NCI-H1436 (cell line): ENCODE measurements at regions not wholly inside any gene's neighbourhood (a gene's known extent, or its start where the extent isn't known, plus 50 kb on each side); places are given as distances from the start of the nearest gene placed in this dataset.
"Not testable (repeated sequence)": the region's sequence is repeated elsewhere in the genome, so short reads cannot be mapped to it uniquely, and the experiment has no call there.

Experiments used
- DNase-seq: peaks from one replicate; lab custom pipeline; 2025; lab: John Stamatoyannopoulos, UW

- DNase-seq, result no peak
These were observed 115.0 kb downstream of the UBE2U start for GRCh38 chr1:64318428-64318827.

GRCh38 chr1:64320007-64320406 lies 116.6 kb downstream of the UBE2U start:
- DNase-seq, result no peak

GRCh38 chr1:64320470-64320869 lies 117.0 kb downstream of the UBE2U start:
- no peak for DNase-seq

GRCh38 chr1:64320922-64321614 lies 117.6 kb downstream of the UBE2U start:
- DNase-seq, result no peak

GRCh38 chr1:64323054-64323453 lies 119.6 kb downstream of the UBE2U start:
- DNase-seq, result no peak

GRCh38 chr1:64323882-64324281 lies 120.5 kb downstream of the UBE2U start:
- no peak for DNase-seq

GRCh38 chr1:64325856-64326255 lies 122.4 kb downstream of the UBE2U start:
- no peak for DNase-seq

- DNase-seq, result no peak
These were observed 123.7 kb downstream of the UBE2U start for GRCh38 chr1:64327119-64327518.

GRCh38 chr1:64328193-64328592 lies 124.8 kb downstream of the UBE2U start:
- no peak for DNase-seq

- DNase-seq, result no peak
These were observed 127.4 kb downstream of the UBE2U start for GRCh38 chr1:64330839-64331238.

GRCh38 chr1:64335636-64336035 lies 132.2 kb downstream of the UBE2U start:
- DNase-seq, result no peak

GRCh38 chr1:64337475-64337874 lies 132.5 kb upstream of the CACHD1 start:
- no peak for DNase-seq

GRCh38 chr1:64337926-64338325 lies 132.0 kb upstream of the CACHD1 start:
- no peak for DNase-seq

- no peak for DNase-seq
These were observed 129.6 kb upstream of the CACHD1 start for GRCh38 chr1:64340361-64340760.

GRCh38 chr1:64343105-64343822 lies 126.7 kb upstream of the CACHD1 start:
- DNase-seq, result peak; percentile 9

- no peak for DNase-seq
These were observed 126.1 kb upstream of the CACHD1 start for GRCh38 chr1:64343823-64344190.

GRCh38 chr1:64348270-64348960 lies 121.5 kb upstream of the CACHD1 start:
- no peak for DNase-seq

- DNase-seq, result no peak
These were observed 120.8 kb upstream of the CACHD1 start for GRCh38 chr1:64348961-64349648.

GRCh38 chr1:64355534-64355933 lies 114.4 kb upstream of the CACHD1 start:
- DNase-seq, result not testable (repeated sequence)

- no peak for DNase-seq
These were observed 113.2 kb upstream of the CACHD1 start for GRCh38 chr1:64356636-64357256.

- no peak for DNase-seq
These were observed 112.5 kb upstream of the CACHD1 start for GRCh38 chr1:64357422-64357821.

GRCh38 chr1:64358692-64359091 lies 111.2 kb upstream of the CACHD1 start:
- no peak for DNase-seq
